Epithelial cell of prostate (primary cell): ENCODE measurements at regions not wholly inside any gene's neighbourhood (a gene's known extent, or its start where the extent isn't known, plus 50 kb on each side); places are given as distances from the start of the nearest gene placed in this dataset.
A peak's percentile ranks its signal among the peaks of the same experiment; 100 is the strongest.
"Not testable (repeated sequence)": the region's sequence is repeated elsewhere in the genome, so short reads cannot be mapped to it uniquely, and the experiment has no call there.

Source experiments
- DNase-seq: peaks from one replicate; pipeline ENCODE4 v3.0.0-alpha.2; 2011; ENCODE audit warnings: low read depth, low spot score
- H3K27ac ChIP-seq: fragments of 450-650 bp; 2 replicates; pipeline ENCODE4 v1.5.1; 2017; ENCODE audit warnings: mild to moderate bottlenecking

DNA sequence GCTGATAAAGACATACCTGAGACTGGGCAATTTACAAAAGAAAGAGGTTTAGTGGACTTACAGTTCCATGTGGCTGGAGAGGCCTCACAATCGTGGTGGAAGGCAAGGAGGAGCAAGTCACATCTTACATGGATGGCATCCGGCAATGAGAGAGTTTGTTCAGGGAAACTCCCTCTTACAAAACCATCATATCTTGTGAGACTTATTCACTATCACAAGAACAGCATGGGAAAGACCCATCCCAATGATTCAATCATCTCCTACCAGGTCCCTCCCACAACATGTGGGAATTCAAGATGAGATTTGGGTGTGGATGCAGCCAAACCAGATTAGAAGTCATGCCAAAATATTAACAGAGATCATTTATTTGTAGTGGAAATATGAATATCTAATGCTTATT, 388.4 kb downstream of the MDFIC start:
- not testable (repeated sequence) for DNase-seq, H3K27ac ChIP-seq

DNA sequence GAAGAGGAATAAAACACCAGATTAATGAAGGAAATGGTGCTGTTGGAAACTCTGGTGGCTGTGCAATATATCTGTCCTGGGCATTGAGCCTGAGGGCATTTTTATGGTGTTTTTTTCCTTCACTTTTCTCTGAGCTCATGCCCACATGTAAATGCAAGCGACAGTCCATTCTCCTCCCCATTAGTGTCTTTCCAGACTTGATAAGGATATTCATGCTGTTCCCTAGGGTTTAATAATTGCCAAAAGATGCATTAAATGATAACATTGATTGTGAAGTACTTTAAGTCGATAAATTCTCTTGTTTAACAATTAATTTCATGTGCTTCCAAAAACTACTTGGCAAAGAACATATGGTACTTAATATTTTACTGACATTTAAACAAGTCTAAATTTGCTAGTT, 384.7 kb downstream of the MDFIC start:
- no peak overlapping the region for H3K27ac ChIP-seq
- no peak for DNase-seq

DNA sequence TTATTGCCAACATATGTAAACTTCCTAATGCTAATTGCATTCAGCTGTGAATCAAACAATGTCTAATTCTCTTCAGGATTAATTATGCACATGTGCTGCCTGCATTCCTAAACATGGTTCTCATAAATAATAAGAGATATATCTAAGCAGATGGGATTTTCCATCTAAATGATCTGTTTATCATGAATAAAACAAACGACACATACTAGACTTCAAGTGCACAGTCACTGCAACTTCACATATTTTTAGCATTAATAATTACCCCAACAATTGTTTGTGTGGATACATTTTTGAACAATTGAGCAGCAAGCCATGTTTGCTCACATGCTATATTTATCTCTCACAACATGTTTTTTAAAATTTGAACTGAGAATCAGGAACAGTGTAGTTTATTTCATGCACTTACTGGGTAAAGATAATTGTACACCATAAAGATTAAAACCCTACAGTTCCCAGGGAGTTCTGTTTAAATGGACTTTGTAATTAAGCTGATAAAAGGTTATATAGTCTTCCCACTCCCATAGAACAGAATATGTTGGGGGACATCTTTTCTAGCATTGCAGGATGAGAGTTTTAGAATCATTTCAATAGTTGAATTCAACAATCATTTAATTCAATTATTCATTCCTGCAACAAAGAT, 378.5 kb downstream of the MDFIC start:
- DNase-seq: no peak
- H3K27ac ChIP-seq: no peak overlapping the region

DNA sequence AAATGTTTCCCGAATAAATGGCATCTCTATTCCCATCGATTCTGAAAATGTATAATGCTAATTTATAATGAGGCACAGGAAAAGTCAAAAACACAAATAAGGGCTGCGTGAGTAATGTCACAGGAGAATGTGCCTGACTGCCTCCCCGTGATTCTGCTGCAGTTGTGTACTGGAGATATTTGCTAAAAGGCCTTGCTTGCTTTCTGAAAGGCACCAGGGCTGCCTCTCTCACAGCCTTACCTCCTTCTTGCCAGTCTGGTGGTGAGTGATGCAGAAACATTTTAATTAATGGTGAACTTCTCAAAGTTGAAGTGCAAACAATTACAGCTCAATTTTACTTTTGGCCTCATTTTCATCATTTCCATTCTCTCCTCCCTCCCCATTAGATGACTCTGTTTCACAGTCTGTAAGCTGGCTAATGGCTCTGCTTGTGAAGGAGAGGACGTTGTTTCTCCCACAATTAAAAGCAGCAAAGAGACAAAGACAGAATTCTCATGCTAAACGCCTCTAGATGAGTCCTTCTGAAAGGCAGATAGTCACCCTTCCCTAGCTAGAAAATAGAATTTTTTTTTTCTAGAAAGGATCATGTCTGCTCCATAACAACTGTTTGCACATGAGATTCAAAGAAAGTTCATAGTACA, 377.6 kb downstream of the MDFIC start:
- no peak for DNase-seq
- no peak overlapping the region for H3K27ac ChIP-seq

DNA sequence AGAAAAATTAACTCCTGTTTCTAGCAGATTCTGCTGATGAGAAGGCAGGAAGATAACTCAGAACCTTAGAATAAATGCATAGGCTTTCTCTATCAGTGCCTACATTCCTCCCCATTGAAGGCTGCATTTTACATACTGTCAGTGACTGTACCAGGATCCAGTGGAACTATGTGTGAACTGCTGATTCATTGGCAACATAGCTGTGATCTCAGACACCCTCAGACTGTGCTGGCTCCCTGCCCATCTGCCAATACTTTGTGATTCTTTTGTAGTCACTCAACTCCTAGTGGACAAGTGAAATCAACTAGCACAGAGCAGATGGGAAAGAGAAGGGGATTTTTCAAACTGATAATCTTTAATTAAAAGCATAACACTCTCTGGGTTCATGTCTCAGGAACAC, 375.8 kb downstream of the MDFIC start:
- DNase-seq: peak; percentile 77
- no peak overlapping the region for H3K27ac ChIP-seq

DNA sequence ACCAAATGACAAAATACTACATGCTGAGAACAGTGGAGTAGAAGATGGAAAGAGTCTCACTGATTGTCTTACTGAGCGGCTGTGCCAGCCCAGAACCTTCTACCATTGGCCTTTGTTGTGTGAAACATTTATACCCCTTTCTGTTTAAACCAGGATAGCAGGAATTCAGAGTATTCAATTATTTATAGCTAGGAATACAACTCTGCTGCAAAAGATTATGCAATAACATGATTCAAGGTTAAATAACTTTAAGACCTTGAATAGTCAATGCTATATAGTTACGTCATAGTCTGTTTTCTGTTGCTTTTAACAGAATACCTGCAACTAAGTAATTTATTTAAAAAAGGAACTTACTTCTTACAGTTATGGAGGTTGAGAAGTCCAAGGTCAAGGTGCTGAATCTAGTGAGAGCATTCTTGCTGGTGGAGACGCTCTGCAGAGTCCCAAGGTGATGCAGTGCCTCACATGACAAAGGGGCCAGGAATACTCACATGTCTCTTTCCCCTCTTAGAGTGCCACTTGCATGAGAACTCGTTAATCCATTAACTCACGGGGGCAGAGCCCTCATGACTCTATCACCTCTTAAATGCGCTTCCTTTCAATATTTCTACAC, 371.8 kb downstream of the MDFIC start:
- no peak for DNase-seq
- H3K27ac ChIP-seq: no peak overlapping the region

DNA sequence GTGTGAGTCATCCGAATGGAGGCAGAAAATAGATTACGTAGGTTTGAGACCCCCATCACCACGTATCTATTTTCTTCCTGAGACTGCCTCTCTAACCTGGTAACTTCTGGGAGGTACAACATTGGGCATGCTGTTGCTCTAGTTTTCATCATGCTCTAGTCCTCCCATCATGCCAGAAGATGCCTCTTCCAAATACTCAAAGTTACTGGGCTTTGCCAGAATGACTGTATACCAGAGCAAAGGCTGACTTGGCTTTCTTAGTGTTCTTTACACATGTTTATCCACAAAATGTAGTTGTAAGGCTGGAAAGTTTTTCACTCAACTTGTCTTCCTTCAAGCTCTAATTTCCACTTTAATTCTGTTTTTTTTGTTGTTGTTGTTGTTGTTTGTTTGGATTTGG, 370.5 kb downstream of the MDFIC start:
- no peak for DNase-seq
- no peak overlapping the region for H3K27ac ChIP-seq

DNA sequence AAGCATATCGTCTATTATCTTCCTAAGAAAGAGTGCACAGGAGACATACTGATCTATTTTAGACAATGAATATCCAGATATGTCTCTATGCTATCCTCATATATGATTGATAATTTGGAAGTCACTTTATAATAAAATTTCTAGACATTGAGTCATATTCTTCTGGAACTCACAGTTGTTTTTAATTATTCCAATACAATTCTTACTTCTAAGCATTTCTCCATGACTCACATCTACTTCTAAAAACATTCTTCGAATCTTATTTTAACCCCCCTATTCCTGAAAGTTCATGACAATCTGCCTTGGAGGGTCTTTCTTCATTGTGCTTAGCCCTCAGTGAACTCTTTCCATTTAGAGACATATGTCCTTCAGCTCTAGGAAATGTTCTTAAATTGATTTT, 368.1 kb downstream of the MDFIC start:
- no peak for DNase-seq
- no peak overlapping the region for H3K27ac ChIP-seq

DNA sequence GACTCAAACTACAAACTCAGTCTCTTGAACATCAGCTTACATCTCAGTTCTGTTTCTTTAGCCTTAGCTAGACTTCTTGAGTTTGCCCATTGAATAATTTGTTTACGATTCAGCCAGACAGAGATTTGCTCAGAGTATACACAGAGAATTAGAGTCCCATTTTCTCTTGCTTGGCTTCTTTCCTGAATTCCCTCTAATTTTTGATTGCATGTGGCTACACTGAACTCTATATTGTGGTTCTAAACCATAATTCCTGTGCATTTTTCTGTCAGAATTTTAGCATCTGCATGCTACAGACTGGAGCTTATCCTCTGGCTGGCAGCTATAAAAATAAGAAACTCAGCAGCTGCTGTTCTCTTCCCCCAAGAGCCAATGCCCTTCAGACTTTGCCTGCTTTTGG, 354.9 kb downstream of the MDFIC start:
- no peak overlapping the region for H3K27ac ChIP-seq
- no peak for DNase-seq

DNA sequence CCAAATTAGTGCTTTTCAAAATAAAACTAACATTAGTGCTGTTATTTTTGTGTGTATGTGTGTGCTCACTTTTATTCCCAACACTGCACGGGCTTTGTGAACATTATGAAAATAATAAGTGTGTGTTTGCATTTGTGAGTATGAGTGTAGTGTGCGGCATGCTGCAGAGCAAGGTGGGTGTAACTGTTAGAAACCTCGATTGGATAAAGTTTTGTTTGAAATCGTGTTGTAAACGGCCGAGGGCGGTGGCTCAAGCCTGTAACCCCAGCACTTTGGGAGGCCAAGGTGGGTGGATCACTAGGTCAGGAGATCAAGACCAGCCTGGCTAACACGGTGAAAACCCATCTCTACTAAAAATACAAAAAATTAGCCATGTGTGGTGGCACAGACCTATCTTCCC, 352.0 kb downstream of the MDFIC start:
- H3K27ac ChIP-seq, DNase-seq: not testable (repeated sequence)

DNA sequence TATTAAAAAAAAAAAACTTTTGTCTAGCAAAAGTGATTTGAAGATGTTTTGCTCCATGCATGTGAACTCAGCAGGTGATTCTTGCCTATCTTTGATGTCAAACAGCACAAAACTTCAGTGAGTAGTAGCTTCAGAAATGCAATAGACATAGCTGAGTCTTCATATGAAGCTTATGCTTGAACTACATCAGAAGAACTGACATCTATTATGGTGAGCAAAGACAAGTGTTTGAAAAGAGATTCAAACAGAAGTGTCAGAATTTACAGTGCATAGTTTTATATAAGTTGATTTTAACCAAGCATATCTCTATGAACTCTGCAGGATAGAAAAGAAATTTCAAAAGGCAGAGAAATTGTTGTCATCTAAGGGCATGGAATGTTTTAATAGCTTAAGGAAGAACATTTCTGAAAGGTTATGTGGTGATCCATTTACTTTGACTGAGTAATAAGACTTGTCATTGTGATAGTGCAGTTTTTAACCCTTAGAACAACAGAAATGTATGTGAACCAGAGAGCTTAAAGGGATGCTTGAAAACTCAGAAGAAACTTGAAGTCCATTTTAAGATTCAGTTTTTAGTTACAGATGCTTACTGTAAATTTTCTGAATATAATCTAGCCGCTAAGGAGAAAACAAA, 351.4 kb downstream of the MDFIC start:
- H3K27ac ChIP-seq: no peak overlapping the region
- no peak for DNase-seq

DNA sequence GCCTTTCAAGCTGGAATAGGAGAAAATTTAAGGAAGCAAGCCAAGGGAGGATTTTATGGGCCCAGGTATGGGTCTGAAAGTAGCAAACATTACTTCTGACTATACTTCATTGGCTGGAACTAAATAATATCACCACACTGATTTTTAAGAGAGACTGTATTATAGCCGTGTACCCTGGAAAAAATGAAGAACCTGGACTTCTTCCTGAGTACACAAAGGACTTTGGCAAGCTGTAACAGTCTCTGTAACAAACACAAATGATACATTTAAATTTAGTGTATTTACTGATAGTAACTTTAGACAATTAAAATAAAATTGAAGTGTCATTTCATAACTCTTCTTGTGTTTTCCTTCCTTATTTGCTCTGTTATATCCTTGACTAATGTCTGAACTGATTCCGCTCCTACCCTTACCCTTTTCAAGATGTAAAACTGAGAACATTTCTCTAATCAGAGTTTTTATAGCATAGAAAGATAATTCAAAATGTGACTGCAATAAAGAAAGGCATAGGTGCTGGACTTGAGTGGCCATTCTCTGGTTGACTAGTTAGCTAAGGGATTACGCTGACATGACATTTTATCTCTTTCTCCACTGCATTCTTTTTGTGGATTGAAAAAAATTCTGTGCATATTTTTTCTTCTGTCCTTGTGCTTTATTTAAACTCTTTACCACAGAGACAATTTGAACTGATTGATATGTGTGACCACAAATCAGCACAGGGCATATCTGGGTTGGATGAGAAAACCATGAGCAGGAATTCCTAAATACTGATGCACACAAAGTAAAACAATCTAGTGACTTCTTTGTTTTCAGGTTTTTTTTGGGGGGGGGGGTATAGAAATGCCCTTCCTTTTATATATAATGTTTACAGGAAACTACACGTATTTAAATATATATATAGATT, 349.7 kb downstream of the MDFIC start:
- DNase-seq: no peak
- no peak overlapping the region for H3K27ac ChIP-seq

DNA sequence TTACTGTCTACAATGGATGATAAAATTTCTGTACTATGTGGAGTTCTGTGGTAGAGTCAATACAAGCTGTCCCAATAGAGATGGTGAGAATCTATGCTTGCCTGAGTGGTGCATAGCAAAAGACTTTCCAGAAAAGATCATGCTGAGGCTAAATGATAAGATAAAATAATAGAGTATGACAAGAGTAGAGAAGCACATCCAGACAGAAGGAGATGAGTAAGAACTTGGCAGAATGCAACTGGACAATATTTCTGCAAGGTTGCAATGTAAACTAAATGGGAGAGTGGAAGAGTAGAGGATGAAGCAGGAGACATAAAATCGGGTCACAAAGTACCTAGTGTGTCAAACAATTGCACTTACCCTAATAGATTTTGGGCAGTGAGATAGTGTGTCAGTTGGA, 347.6 kb downstream of the MDFIC start:
- DNase-seq: no peak
- H3K27ac ChIP-seq: no peak overlapping the region

DNA sequence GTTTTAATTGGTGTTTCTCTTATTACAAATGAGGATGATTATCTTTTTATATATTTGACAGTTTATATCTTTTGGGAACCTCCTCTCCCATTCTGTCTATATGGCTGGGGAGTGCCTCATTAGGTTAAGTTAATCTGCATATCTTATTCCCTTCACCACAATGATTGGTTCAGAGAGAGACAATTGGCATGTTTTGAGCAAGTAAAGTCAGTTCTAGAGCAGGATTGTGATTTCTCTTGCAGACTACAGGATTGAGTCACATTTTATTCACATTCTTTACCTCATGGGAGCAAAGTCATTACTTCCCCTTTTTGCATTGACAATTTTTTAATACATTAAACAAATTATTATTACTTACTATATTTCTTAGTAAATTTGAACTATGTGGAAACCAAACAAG, 345.6 kb downstream of the MDFIC start:
- DNase-seq: no peak
- no peak overlapping the region for H3K27ac ChIP-seq

DNA sequence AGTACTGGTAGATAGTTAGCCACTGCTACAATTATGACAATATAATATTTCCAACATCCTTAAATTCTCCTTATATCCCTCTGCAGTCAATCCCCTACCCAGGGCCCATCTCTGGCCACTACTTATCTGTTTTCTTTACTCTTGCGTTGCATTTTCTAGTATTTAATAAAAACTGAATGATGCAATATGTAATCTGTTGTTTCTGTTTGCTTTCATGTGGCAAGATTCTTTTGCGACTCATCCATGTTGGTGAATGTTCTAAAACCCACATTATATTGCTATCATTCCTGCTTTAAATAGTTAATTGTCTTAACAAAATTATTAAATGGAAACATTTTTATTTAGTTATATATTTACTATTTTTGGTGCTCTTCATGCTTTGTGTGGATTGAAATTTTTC, 338.5 kb downstream of the MDFIC start:
- no peak for DNase-seq
- no peak overlapping the region for H3K27ac ChIP-seq

DNA sequence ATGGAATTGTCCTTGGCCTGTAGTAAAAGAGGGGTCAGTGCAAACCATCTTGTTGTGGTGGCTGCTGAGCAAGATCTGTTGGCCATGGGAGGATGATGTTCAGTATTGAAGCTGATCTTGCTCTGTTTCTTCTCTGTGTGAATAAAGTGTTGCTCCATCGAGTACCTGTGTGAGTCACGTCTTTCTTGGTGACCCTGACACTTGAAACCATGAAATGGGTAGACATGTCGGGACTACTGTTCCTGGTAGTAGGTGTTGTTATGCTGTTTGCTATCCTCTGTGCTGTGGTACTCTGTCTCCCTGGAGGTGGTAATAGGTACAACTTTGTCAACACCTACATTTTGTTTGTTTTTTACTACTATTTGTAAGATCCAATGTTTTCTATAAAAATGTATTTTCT, 330.6 kb downstream of the MDFIC start:
- H3K27ac ChIP-seq: no peak overlapping the region
- no peak for DNase-seq

DNA sequence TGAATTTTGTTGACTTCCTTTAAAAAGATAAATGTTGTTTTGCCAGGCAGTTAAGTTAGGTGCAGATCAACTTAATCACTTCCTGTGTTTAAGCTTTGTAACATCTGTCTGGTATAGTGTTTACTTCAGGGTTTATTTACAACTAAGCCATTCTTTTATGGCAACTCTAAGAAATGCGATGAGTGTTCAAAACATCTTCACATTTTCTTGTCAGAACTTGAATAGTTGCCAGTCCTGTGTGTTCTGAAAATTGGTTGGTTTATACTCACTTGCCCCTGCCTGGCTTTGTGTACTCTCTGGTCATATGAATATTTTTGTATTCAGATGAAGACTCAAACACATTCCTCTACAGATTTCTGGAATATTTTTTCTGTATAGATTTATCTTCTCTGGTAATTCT, 327.2 kb downstream of the MDFIC start:
- peak overlapping the region; percentile 60 for H3K27ac ChIP-seq
- DNase-seq: peak; percentile 41

DNA sequence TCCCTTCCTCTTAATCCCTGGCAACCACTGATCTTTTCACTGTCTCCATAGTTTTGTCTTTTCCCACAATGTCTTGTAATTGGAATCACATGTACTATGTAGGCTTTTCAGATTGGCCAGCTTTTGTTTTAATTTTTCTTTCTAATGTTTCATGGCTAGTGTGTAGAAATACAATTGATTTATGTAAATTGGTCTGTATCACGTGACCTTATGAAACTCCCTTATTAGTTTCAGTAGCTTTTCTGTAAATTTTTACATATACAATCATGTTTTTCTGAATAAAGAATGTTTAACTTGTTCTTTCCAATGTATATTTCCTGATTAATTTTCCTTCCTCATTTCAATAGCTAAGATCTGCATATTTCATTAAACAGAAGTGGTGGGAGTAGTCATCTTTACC, 319.3 kb downstream of the MDFIC start:
- no peak overlapping the region for H3K27ac ChIP-seq
- DNase-seq: no peak

DNA sequence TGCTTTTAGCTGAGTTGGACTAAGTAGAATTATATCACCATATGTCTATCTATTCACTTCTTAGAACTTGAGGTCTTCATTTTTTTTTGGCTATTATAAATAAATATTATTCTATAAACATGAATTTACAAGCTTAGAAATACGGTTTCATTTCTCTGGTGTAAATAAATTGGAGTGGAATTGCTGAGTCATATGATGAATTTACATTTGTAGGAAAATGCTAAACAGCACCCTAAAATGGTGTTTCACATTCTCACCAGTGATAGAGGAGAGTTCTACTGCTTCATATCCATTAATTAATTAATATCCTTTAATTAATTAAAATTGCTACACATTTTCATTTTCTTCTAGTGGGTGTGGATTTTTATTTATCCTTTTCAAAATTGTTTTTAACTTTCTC, 318.3 kb downstream of the MDFIC start:
- no peak for DNase-seq
- no peak overlapping the region for H3K27ac ChIP-seq

DNA sequence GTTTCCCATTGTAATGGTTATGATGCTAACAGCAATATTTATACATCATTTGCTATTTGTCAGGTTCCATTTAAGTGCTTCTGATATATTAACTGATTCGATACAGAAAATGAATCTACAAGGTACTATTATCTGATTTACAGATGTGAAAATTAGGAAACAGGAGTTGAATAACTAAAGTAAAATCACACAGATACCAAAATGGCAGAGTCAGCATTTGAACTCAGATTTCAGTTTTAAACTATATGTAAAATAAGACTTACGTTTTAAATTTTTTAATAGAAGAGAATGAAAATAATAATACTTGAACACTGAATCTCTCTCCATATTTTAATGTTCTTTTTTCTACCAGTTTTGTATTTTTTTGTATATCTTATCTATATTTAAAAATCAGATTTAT, 313.2 kb downstream of the MDFIC start:
- DNase-seq: no peak
- no peak overlapping the region for H3K27ac ChIP-seq

DNA sequence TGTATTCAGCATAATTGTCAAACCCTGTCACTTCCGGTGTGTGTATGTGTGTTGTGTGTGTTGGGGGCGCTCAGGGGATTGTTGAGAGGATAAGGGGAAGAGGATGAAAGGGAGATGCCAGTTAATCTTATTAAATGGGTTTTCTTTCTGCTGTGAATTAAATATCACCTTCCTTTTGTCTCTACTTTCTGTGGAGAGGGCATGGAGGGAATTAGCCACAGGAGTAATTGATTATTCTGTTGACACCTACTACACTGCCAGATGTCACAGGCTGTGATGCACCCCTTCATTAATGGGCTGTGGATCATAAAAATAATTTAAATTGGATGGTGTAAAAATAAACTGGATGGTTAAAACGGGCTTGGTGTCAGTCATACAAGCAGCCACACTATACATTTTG, 311.9 kb downstream of the MDFIC start:
- no peak overlapping the region for H3K27ac ChIP-seq
- no peak for DNase-seq
